Astrocyte (in vitro differentiated cells and primary cell): ENCODE measurements at regions not wholly inside any gene's neighbourhood (a gene's known extent, or its start where the extent isn't known, plus 50 kb on each side); places are given as distances from the start of the nearest gene placed in this dataset.

Experiments used
- CTCF ChIP-seq: IDR thresholded peaks from 2 replicates; pipeline ENCODE4 v1.5.1; 2011; ENCODE audit warnings: low read depth, mild to moderate bottlenecking, inconsistent platforms, low read length, moderate library complexity; ENCODE audit not compliant: insufficient read depth
- EZH2 ChIP-seq: IDR thresholded peaks from 2 replicates; pipeline ENCODE4 v1.6.1; 2012; ENCODE audit warnings: mild to moderate bottlenecking, low read length, inconsistent platforms; ENCODE audit not compliant: insufficient read depth

- no peak for TF ChIP-seq CTCF
- TF ChIP-seq EZH2 = no peak
These were observed 1405.5 kb downstream of the SLITRK5 start for GRCh38 chr13:89076622-89077021.
